ENCODE measurements at regions not wholly inside any gene's neighbourhood (a gene's known extent, or its start where the extent isn't known, plus 50 kb on each side); places are given as distances from the start of the nearest gene placed in this dataset.

DNA sequence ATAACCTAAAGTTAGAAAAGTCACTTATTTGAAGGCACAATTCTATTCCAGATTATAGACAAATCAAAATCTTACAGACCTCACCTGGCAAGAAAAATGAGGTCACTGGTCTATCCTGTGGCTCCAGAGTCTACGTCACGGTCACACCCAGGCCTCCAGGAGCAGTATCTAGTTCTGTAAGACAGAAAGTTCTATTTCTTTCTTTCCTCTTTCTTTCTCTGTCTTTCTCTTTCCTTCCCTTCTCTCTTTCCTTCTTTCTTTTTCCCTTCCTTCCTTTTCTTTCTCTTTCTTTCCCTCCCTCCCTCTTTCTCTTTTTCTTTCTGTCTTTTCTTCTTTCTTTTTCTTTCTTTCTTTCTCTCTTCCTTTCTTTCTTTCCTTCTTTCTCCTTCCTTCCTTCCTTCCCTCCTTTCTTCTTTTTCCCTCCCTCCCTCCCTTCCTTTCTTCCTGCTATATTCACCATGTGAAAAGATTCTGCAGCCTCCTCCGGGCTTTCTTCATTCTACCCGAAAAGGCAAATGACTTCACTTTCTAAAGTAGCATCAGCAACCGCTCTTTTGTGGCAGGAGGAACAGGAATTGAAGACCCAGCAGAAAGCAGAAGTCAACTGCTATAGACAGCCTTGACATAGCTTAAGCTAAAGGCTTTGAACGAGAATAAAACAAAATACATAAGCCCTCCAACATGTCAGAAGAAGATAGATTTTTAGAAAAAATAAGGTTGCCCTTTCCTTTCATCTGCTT is 83.9 kb upstream of the SIRPG start:
- TF ChIP-seq, protein P1, sequence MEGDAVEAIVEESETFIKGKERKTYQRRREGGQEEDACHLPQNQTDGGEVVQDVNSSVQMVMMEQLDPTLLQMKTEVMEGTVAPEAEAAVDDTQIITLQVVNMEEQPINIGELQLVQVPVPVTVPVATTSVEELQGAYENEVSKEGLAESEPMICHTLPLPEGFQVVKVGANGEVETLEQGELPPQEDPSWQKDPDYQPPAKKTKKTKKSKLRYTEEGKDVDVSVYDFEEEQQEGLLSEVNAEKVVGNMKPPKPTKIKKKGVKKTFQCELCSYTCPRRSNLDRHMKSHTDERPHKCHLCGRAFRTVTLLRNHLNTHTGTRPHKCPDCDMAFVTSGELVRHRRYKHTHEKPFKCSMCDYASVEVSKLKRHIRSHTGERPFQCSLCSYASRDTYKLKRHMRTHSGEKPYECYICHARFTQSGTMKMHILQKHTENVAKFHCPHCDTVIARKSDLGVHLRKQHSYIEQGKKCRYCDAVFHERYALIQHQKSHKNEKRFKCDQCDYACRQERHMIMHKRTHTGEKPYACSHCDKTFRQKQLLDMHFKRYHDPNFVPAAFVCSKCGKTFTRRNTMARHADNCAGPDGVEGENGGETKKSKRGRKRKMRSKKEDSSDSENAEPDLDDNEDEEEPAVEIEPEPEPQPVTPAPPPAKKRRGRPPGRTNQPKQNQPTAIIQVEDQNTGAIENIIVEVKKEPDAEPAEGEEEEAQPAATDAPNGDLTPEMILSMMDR (optimal IDR thresholded peaks at IDR 0.05 in 1 of 3, IDR thresholded peaks at IDR 0.05 in 1 of 3, conservative IDR thresholded peaks at IDR 0.05 in 1 of 3; ENCODE audit: extremely low read depth in 1 of 3, insufficient read depth in 2 of 3, low read length in 3 of 3) = no peak
- no peak for TF ChIP-seq EZH2 (IDR thresholded peaks at IDR 0.05; ENCODE audit: low read length)
- DNase-seq (ENCODE audit: low read depth, low spot score) (no peak), FAIRE-seq (no peak)
- no peaks in the 10 kb centered on the region for H3K9me1 ChIP-seq (ENCODE audit: control insufficient read depth, extremely low read depth, insufficient read depth, low read length)
- dilution Hi-C loops (cut with MboI; ENCODE audit: extremely low pct_ligation_motif_present, low sequenced_read_pairs) = no loop called here
- H3K4me3 ChIP-seq (ENCODE audit: control insufficient read depth in 2 of 3, extremely low read depth in 1 of 3, insufficient read depth in 2 of 3, low read depth in 1 of 3, low read length in 3 of 3) = no peak overlapping the region
- H3K4me1 ChIP-seq (ENCODE audit: control insufficient read depth, extremely low read depth, insufficient read depth, low read length) = no peaks in the 10 kb centered on the region
- no peak overlapping the region for H3K27ac ChIP-seq (ENCODE audit: control insufficient read depth, insufficient read depth, low read length)
- H3K79me2 ChIP-seq (ENCODE audit: control insufficient read depth, insufficient read depth, low read length) = no peaks in the 10 kb centered on the region
- no peak overlapping the region for H3K4me2 ChIP-seq (ENCODE audit: control insufficient read depth, extremely low read depth, insufficient read depth, low read depth, low read length)
- no peaks in the 10 kb centered on the region for H3K36me3 ChIP-seq (ENCODE audit: control insufficient read depth in 2 of 2, extremely low read depth in 1 of 2, insufficient read depth in 2 of 2, low read length in 2 of 2)
- H4K20me1 ChIP-seq (ENCODE audit: control insufficient read depth, extremely low read depth, insufficient read depth, low read length) = no peaks in the 10 kb centered on the region
- no peak overlapping the region for H2AFZ ChIP-seq (ENCODE audit: control insufficient read depth, low read length)
- no peak overlapping the region for H3K9ac ChIP-seq (ENCODE audit: control insufficient read depth, extremely low read depth, insufficient read depth, low read length)
- no peaks in the 10 kb centered on the region for H3K9me3 ChIP-seq (ENCODE audit: control insufficient read depth, low read depth, low read length)
- no peaks in the 10 kb centered on the region for H3K27me3 ChIP-seq (ENCODE audit: control insufficient read depth, extremely low read depth, insufficient read depth, low read length)

DNA sequence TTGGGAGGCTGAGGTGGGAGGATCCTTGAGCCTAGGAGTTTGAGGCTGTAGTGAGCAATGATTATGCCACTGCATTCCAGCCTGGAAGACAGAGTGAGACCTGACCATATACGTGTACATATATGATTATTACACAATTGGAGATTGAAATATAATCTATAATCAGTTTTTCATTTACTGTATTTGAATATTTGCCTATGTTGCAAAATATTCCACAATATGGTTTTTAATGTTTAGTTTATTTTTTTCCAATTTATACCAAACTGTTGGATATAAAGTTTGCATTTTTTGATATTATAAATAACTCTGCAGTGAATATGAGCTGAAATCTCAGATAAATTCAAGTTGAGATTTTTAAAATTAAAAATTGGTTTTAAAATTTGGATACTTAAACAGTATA is 79.6 kb upstream of the SIRPG start:
- no peak overlapping the region for H3K4me3 ChIP-seq (ENCODE audit: control insufficient read depth in 2 of 3, extremely low read depth in 1 of 3, insufficient read depth in 2 of 3, low read depth in 1 of 3, low read length in 3 of 3)
- FAIRE-seq (no peak), DNase-seq (ENCODE audit: low read depth, low spot score) (no peak)
- H3K4me1 ChIP-seq (ENCODE audit: control insufficient read depth, extremely low read depth, insufficient read depth, low read length) = no peaks in the 10 kb centered on the region
- H3K27ac ChIP-seq (ENCODE audit: control insufficient read depth, insufficient read depth, low read length) = no peak overlapping the region
- H3K9me3 ChIP-seq (ENCODE audit: control insufficient read depth, low read depth, low read length) = no peaks in the 10 kb centered on the region
- no peak overlapping the region for H3K9ac ChIP-seq (ENCODE audit: control insufficient read depth, extremely low read depth, insufficient read depth, low read length)
- no peaks in the 10 kb centered on the region for H3K79me2 ChIP-seq (ENCODE audit: control insufficient read depth, insufficient read depth, low read length)
- H3K9me1 ChIP-seq (ENCODE audit: control insufficient read depth, extremely low read depth, insufficient read depth, low read length) = no peaks in the 10 kb centered on the region
- no peaks in the 10 kb centered on the region for H3K36me3 ChIP-seq (ENCODE audit: control insufficient read depth in 2 of 2, extremely low read depth in 1 of 2, insufficient read depth in 2 of 2, low read length in 2 of 2)
- dilution Hi-C loops (cut with MboI; ENCODE audit: extremely low pct_ligation_motif_present, low sequenced_read_pairs) = no loop called here
- H2AFZ ChIP-seq (ENCODE audit: control insufficient read depth, low read length) = no peak overlapping the region
- H4K20me1 ChIP-seq (ENCODE audit: control insufficient read depth, extremely low read depth, insufficient read depth, low read length) = no peaks in the 10 kb centered on the region
- TF ChIP-seq EZH2 (IDR thresholded peaks at IDR 0.05; ENCODE audit: low read length) = no peak
- TF ChIP-seq, protein P1 (optimal IDR thresholded peaks at IDR 0.05 in 1 of 3, IDR thresholded peaks at IDR 0.05 in 1 of 3, conservative IDR thresholded peaks at IDR 0.05 in 1 of 3; ENCODE audit: extremely low read depth in 1 of 3, insufficient read depth in 2 of 3, low read length in 3 of 3) = no peak
- no peaks in the 10 kb centered on the region for H3K27me3 ChIP-seq (ENCODE audit: control insufficient read depth, extremely low read depth, insufficient read depth, low read length)
- no peak overlapping the region for H3K4me2 ChIP-seq (ENCODE audit: control insufficient read depth, extremely low read depth, insufficient read depth, low read depth, low read length)
